ENCODE measurements at regions not wholly inside any gene's neighbourhood (a gene's known extent, or its start where the extent isn't known, plus 50 kb on each side); places are given as distances from the start of the nearest gene placed in this dataset.
"Not testable (repeated sequence)": the region's sequence is repeated elsewhere in the genome, so short reads cannot be mapped to it uniquely, and the experiment has no call there.

- H3K4me1 ChIP-seq; H3K9me3 ChIP-seq; H3K27me3 ChIP-seq; H3K27ac ChIP-seq; intact Hi-C loops (cut with DNase I); H3K4me3 ChIP-seq; H3K36me3 ChIP-seq; DNase-seq: not testable (repeated sequence)
- no CpG with 5 or more reads among the region's 3 CpGs for WGBS, 2 donors
Observed at GRCh38 chr9:61460860-61461259, 271.0 kb downstream of the SPATA31A7 start.

Small RNA genes lying in the stretch of these regions (small RNA-seq; reads per million reads assigned to genes)
- gene RN7SL462P: 0 reads per million in 3 donors
